Erythroblast (primary cell): ENCODE measurements at regions not wholly inside any gene's neighbourhood (a gene's known extent, or its start where the extent isn't known, plus 50 kb on each side); places are given as distances from the start of the nearest gene placed in this dataset.

Experiments used
- GATA1 ChIP-seq: IDR thresholded peaks from 2 replicates; pipeline ENCODE4 v1.6.1; 2011; ENCODE audit warnings: low read depth, mild to moderate bottlenecking, control low read depth, low read length, moderate library complexity
- POLR2A ChIP-seq: IDR thresholded peaks from 2 replicates; pipeline ENCODE4 v1.6.1; 2011; ENCODE audit warnings: mild to moderate bottlenecking, low read length

GRCh38 chrX:42708222-42708621 is 69.7 kb downstream of the PPP1R2C start:
- TF ChIP-seq POLR2A (no peak), GATA1 (no peak)
